Endodermal cell (in vitro differentiated cells): ENCODE measurements at regions not wholly inside any gene's neighbourhood (a gene's known extent, or its start where the extent isn't known, plus 50 kb on each side); places are given as distances from the start of the nearest gene placed in this dataset.

Experiments
- DNase-seq: peaks from one replicate; pipeline ENCODE4 v3.0.0-alpha.2; 2017
- H3K27ac ChIP-seq: 2 replicates; pipeline ENCODE4 v1.5.1; 2013; ENCODE audit warnings: mild to moderate bottlenecking, low read depth, low read length, moderate library complexity
- H3K27me3 ChIP-seq: 2 replicates; pipeline ENCODE4 v1.6.1; 2013; ENCODE audit warnings: mild to moderate bottlenecking, low read length, moderate library complexity; ENCODE audit not compliant: insufficient read depth, control insufficient read depth, poor library complexity, severe bottlenecking
- H3K36me3 ChIP-seq: 2 replicates; pipeline ENCODE4 v1.7.0; 2013; ENCODE audit warnings: mild to moderate bottlenecking, low read length, moderate library complexity; ENCODE audit not compliant: control insufficient read depth, insufficient read depth
- H3K4me1 ChIP-seq: one replicate; pipeline ENCODE4 v1.7.0; 2013; ENCODE audit warnings: low read length; ENCODE audit not compliant: control insufficient read depth, insufficient read depth
- H3K4me3 ChIP-seq: 2 replicates; pipeline ENCODE4 v1.5.1; 2013; ENCODE audit warnings: mild to moderate bottlenecking, low read length, moderate library complexity
- H3K9ac ChIP-seq: 2 replicates; pipeline ENCODE4 v1.6.1; 2013; ENCODE audit warnings: mild to moderate bottlenecking, low read length, moderate library complexity; ENCODE audit not compliant: poor library complexity, severe bottlenecking; ENCODE audit errors: extremely low read depth
- H3K9me3 ChIP-seq: 2 replicates; pipeline ENCODE4 v1.6.1; 2013; ENCODE audit warnings: mild to moderate bottlenecking, low read length, moderate library complexity; ENCODE audit not compliant: control insufficient read depth
- H3K27ac Mint-ChIP-seq: 2 replicates; pipeline ENCODE4 v1.8.0; 2020; ENCODE audit warnings: mixed read lengths
- H3K27me3 Mint-ChIP-seq: 2 replicates; pipeline ENCODE4 v1.8.0; 2021; ENCODE audit warnings: mild to moderate bottlenecking, mixed read lengths; ENCODE audit not compliant: insufficient read depth
- H3K36me3 Mint-ChIP-seq: 2 replicates; pipeline ENCODE4 v1.8.0; 2020; ENCODE audit warnings: low read depth, mixed read lengths
- H3K4me1 Mint-ChIP-seq: 2 replicates; pipeline ENCODE4 v1.8.0; 2020; ENCODE audit warnings: mixed read lengths
- H3K4me3 Mint-ChIP-seq: 2 replicates; pipeline ENCODE4 v1.8.0; 2020; ENCODE audit warnings: mild to moderate bottlenecking, moderate library complexity, mixed read lengths
- H3K9me3 Mint-ChIP-seq: 2 replicates; pipeline ENCODE4 v1.8.0; 2020; ENCODE audit warnings: mild to moderate bottlenecking, mixed read lengths
- WGBS, 2 experiments: methylation state at CpG; one replicate each; pipeline versions ENCODE4 v1.1.5 to v1.1.7; 2013; ENCODE audit warnings: missing lambda C conversion rate in 2 of 2, mixed read lengths in 1 of 2; ENCODE audit not compliant: insufficient coverage in 1 of 2, insufficient read length in 1 of 2; 5-methylcytosine and 5-hydroxymethylcytosine counted together
- TF ChIP-seq, protein P1 (sequence below): fragments of 200-600 bp; sonication (generic); conservative IDR thresholded peaks from 2 replicates; pipeline ENCODE4 v1.5.0; 2021; ENCODE audit warnings: antibody characterized with exemption, mild to moderate bottlenecking

DNA sequence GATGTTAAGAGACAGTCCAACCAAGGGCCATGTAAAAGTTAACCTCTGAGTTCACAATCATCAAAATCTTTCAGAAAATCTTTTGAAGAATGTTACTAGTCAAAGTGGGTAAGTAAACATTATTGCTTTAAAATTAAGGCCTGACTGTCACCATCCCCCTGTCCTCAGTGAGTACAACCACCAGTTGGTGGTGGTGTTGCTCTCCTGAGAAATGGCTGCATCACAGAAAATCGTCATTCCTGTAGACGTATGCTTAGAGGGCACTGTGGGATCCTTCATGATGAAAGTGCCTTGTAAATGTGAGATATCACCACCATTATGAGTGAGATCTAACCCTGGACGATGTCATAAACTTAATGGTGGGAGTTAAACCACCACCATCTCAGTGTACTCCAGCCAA lies 451.2 kb downstream of the RPS29 start:
- Histone ChIP-seq H3K27ac (no peak overlapping the region), H3K36me3 (no peaks in the 10 kb centered on the region), H3K9ac (no peak overlapping the region), H3K4me1 (no peaks in the 10 kb centered on the region), H3K27me3 (no peaks in the 10 kb centered on the region), H3K4me3 (no peak overlapping the region), H3K9me3 (no peaks in the 10 kb centered on the region)
- Mint-ChIP-seq H3K9me3 (peaks cover 7% of the 10 kb centered on the region), H3K27ac (no peak overlapping the region), H3K36me3 (no peaks in the 10 kb centered on the region), H3K27me3 (peaks cover 5% of the 10 kb centered on the region), H3K4me1 (no peaks in the 10 kb centered on the region), H3K4me3 (no peak overlapping the region)
- peak; percentile 64 for DNase-seq
- WGBS, 2 experiments = 47 to 80% methylated on average over 1 to 3 of the region's 3 CpGs
- TF ChIP-seq, protein P1, sequence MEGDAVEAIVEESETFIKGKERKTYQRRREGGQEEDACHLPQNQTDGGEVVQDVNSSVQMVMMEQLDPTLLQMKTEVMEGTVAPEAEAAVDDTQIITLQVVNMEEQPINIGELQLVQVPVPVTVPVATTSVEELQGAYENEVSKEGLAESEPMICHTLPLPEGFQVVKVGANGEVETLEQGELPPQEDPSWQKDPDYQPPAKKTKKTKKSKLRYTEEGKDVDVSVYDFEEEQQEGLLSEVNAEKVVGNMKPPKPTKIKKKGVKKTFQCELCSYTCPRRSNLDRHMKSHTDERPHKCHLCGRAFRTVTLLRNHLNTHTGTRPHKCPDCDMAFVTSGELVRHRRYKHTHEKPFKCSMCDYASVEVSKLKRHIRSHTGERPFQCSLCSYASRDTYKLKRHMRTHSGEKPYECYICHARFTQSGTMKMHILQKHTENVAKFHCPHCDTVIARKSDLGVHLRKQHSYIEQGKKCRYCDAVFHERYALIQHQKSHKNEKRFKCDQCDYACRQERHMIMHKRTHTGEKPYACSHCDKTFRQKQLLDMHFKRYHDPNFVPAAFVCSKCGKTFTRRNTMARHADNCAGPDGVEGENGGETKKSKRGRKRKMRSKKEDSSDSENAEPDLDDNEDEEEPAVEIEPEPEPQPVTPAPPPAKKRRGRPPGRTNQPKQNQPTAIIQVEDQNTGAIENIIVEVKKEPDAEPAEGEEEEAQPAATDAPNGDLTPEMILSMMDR = peak; percentile 66

DNA sequence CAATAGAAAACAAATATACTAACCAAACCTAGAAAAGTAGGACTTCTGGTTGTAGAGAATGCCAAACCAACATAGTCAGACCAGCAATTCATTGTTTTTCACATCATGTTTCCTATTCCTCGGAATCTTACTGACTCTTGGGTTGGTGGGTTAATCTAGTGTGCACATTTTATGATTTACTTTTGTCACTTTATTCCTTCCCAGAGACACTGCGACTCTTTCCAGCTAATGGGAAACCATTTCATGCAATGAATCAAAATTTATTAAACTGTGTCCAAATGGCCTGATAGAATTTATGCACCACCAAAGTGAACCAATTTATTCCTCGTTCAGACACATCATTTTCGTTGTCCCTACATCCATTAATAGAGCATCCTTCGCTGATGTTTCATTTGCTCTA lies 464.9 kb downstream of the RPS29 start:
- no peaks in the 10 kb centered on the region for H3K36me3 ChIP-seq
- no peaks in the 10 kb centered on the region for H3K36me3 Mint-ChIP-seq
- no peaks in the 10 kb centered on the region for H3K27me3 ChIP-seq
- TF ChIP-seq, protein P1 = no peak
- no peak overlapping the region for H3K4me3 Mint-ChIP-seq
- H3K4me1 Mint-ChIP-seq = no peaks in the 10 kb centered on the region
- H3K27me3 Mint-ChIP-seq = peaks cover 4% of the 10 kb centered on the region
- H3K9me3 Mint-ChIP-seq = no peaks in the 10 kb centered on the region
- H3K4me3 ChIP-seq = no peak overlapping the region
- no peak overlapping the region for H3K9ac ChIP-seq
- H3K27ac Mint-ChIP-seq = no peak overlapping the region
- no peak overlapping the region for H3K27ac ChIP-seq
- no peak for DNase-seq
- H3K4me1 ChIP-seq = no peaks in the 10 kb centered on the region
- 85 to 93% methylated on average over 3 to 4 of the region's 5 CpGs for WGBS, 2 experiments
- H3K9me3 ChIP-seq = no peaks in the 10 kb centered on the region

DNA sequence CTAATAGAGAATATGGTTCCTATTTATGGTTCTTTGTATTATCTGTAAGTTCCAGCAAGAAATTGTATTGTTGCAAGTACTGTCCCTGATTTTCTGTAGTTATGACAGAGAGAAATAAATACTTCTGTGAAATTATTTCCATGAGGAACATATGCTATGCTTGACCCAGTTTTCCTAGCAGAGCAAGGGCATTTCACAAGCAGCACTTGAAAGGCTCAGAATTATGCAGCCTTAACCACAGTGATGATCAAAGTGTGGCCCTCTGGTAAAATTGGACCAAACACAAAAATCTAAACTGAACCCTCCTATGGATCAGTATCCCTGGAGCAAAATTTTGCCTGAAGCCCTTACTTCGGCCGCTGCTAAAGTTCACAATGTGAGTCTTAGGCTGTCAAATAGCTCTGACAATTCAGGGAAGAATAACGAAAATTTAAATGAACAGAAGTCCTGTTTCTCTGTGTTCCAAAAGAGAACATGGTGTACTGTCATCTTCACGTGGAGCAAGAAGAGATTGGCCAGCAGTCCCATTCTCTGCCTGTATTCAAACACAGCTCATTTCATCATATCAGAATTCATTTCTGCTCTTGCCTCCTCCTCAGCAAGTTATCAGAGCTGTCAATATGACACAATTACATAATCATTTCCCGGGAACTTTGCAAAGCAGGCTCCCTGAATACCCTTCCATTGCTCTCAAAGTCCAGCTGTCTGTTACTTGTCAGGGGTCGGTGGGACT lies 471.9 kb downstream of the RPS29 start:
- H3K27ac Mint-ChIP-seq = no peak overlapping the region
- peaks cover 8% of the 10 kb centered on the region for H3K27me3 ChIP-seq
- WGBS, 2 experiments = 90% methylated on average over 4 to 6 of the region's 6 CpGs
- H3K36me3 Mint-ChIP-seq = no peaks in the 10 kb centered on the region
- no peaks in the 10 kb centered on the region for H3K4me1 Mint-ChIP-seq
- H3K4me1 ChIP-seq = no peaks in the 10 kb centered on the region
- TF ChIP-seq, protein P1 = no peak
- no peak overlapping the region for H3K27ac ChIP-seq
- no peaks in the 10 kb centered on the region for H3K9me3 ChIP-seq
- H3K36me3 ChIP-seq = no peaks in the 10 kb centered on the region
- H3K4me3 ChIP-seq = no peak overlapping the region
- H3K4me3 Mint-ChIP-seq = no peak overlapping the region
- no peaks in the 10 kb centered on the region for H3K9me3 Mint-ChIP-seq
- no peak overlapping the region for H3K9ac ChIP-seq
- H3K27me3 Mint-ChIP-seq = peaks cover 20% of the 10 kb centered on the region
- no peak for DNase-seq
